Islet precursor cell (in vitro differentiated cells): ENCODE measurements at regions not wholly inside any gene's neighbourhood (a gene's known extent, or its start where the extent isn't known, plus 50 kb on each side); places are given as distances from the start of the nearest gene placed in this dataset.

ENCODE experiments used
- DNase-seq: peaks from one replicate; pipeline ENCODE4 v3.0.0-alpha.2; 2018

GRCh38 chr6:26295691-26296555 is 69.1 kb upstream of the BTN3A2 start:
- DNase-seq, result no peak

GRCh38 chr6:26296556-26296856 is 68.5 kb upstream of the BTN3A2 start:
- no peak for DNase-seq

GRCh38 chr6:26296857-26297648 is 67.9 kb upstream of the BTN3A2 start:
- DNase-seq, result no peak

- no peak for DNase-seq
Measured at GRCh38 chr6:26299286-26300042, 65.5 kb upstream of the BTN3A2 start.

GRCh38 chr6:26300043-26300331 is 65.0 kb upstream of the BTN3A2 start:
- no peak for DNase-seq

GRCh38 chr6:26300359-26300758 is 64.6 kb upstream of the BTN3A2 start:
- no peak for DNase-seq

GRCh38 chr6:26300828-26301227 is 64.2 kb upstream of the BTN3A2 start:
- no peak for DNase-seq

GRCh38 chr6:26301638-26302037 is 63.4 kb upstream of the BTN3A2 start:
- DNase-seq, result no peak

- DNase-seq, result no peak
Measured at GRCh38 chr6:26302941-26303559, 61.9 kb upstream of the BTN3A2 start.

GRCh38 chr6:26304213-26304796 is 60.7 kb upstream of the BTN3A2 start:
- no peak for DNase-seq

GRCh38 chr6:26304797-26305640 is 60.0 kb upstream of the BTN3A2 start:
- DNase-seq, result peak; percentile 83

GRCh38 chr6:26305641-26305969 is 59.4 kb upstream of the BTN3A2 start:
- no peak for DNase-seq

- DNase-seq, result peak; percentile 63
Measured at GRCh38 chr6:26306232-26306631, 58.8 kb upstream of the BTN3A2 start.

- no peak for DNase-seq
Measured at GRCh38 chr6:26307850-26308249, 57.1 kb upstream of the BTN3A2 start.

- DNase-seq, result no peak
Measured at GRCh38 chr6:26309731-26310142, 55.3 kb upstream of the BTN3A2 start.

- DNase-seq, result no peak
Measured at GRCh38 chr6:26311012-26311384, 54.0 kb upstream of the BTN3A2 start.

GRCh38 chr6:26311385-26312095 is 53.5 kb upstream of the BTN3A2 start:
- DNase-seq, result peak; percentile 63

GRCh38 chr6:26312096-26312463 is 52.9 kb upstream of the BTN3A2 start:
- DNase-seq, result no peak

GRCh38 chr6:26312501-26313397 is 52.2 kb upstream of the BTN3A2 start:
- peak; percentile 90 for DNase-seq
